Retina (tissue), 1 donor: ENCODE measurements at regions not wholly inside any gene's neighbourhood (a gene's known extent, or its start where the extent isn't known, plus 50 kb on each side); places are given as distances from the start of the nearest gene placed in this dataset.
"Not testable (repeated sequence)": the region's sequence is repeated elsewhere in the genome, so short reads cannot be mapped to it uniquely, and the experiment has no call there.

Experiments used
- DNase-seq: peaks from one replicate; pipeline ENCODE4 v3.0.0-alpha.2; 2016

DNA sequence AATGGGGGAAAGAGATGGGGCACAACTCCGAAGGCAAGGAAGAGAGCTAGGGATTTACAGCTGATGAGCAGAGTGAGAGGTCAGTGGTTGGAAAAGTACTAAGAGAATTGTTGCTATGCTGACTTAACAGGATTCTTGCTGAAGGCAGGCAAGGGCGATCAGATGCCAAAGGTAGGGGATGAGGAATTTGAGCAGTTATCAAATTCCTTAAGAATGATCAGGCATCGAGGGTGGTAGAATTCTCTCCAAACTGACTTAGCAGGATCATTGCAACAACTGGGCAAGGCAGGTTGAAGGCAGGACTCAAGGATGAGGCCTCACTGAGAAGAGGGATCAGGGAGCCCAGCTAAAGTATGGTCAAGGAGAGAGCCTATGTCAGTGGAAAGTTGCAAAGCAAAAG, 171.0 kb downstream of the HSD17B3 start:
- no peak for DNase-seq

DNA sequence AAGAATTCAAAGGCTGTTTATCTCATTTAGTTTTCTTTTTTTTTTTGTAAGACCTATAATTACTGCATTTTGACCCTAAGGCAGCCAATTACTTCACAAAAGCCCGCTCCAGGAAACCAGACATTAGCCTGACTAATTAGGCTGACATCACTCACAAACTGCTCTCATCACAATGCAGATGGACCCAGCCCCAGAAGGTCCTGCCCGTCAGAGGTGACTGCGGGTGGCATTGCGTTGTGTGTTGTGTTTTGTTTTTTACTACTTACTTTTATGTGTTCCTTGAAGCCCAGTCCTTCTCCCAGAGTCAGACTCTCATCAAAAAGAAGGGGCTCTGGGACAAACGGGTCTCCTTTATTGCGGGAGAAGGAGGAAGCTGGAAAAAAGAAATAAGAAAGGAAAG, 172.2 kb downstream of the HSD17B3 start:
- DNase-seq, result peak; percentile 80

GRCh38 chr9:96128880-96129279, 173.1 kb downstream of the HSD17B3 start:
- no peak for DNase-seq

- DNase-seq, result peak; percentile 73
Measured at GRCh38 chr9:96126321-96126881, 175.6 kb downstream of the HSD17B3 start.

GRCh38 chr9:96125624-96126023, 176.4 kb downstream of the HSD17B3 start:
- no peak for DNase-seq

GRCh38 chr9:96122751-96123150, 179.2 kb downstream of the HSD17B3 start:
- DNase-seq, result no peak

DNA sequence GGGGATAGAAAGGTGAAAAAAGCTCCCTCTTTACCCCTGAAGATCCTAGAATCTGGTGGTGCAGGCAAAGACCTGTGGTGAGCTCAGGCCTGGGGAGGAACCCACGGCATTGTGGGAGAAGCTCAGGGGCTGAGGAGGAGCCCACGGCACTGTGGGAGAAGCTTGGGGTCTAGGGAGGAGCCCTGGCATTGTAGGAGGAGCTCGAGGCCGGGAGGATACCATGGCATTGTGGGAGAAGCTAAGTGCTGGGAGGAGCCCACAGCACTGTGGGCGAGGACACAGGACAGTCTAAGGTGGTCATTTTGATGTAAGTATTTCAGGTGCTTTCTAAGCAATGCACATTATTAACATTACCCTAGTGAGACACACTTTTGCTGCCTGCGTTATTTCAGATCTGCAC, 179.7 kb downstream of the HSD17B3 start:
- DNase-seq, result no peak

- DNase-seq, result no peak
Measured at GRCh38 chr9:96121136-96121535, 180.8 kb downstream of the HSD17B3 start.

GRCh38 chr9:96117398-96118080, 184.4 kb downstream of the HSD17B3 start:
- no peak for DNase-seq

GRCh38 chr9:96116275-96117064, 185.5 kb downstream of the HSD17B3 start:
- peak; percentile 56 for DNase-seq

DNA sequence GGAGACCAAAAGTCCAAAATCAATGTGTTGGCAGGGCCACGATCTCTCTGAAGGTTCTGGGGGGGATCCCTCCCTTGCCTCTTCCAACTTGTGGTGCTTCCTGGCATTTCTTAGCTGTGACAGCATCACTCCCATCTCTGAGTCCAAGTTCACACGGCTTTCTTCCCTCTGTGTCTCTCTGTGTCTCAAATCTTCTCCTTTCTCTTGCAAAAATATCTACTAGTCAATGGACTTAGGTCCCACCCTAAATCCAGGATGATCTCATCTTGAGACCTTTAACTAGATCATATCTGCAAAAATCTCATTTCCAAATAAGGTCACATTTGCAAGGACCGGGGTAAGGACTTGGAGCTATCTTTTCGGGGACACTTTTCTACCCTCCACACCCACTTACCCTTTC, 186.1 kb downstream of the HSD17B3 start:
- no peak for DNase-seq

DNA sequence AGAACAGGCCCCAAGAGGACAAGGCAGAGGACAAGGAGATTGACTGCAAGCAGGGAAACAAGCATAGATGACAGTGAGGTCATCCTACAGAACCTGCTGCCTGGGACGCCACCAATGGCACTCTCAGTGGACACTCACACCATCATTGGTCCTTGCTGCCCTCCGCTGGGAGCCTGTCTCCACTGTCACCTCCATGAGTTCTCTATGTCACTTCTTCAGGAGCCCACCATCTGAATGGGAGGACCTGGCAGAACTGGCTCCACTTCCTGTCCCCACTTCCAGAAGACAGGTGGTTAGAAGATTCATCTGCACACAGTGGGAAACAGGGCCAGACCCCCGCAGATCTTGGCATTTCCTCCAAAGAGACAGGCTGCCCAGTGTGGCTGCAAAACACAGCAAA, 188.9 kb downstream of the HSD17B3 start:
- no peak for DNase-seq

GRCh38 chr9:96109680-96110351, 192.2 kb downstream of the HSD17B3 start:
- DNase-seq, result no peak

GRCh38 chr9:96108691-96109380, 193.1 kb downstream of the HSD17B3 start:
- DNase-seq, result no peak

- no peak for DNase-seq
Measured at GRCh38 chr9:96107436-96107835, 194.5 kb downstream of the HSD17B3 start.

DNA sequence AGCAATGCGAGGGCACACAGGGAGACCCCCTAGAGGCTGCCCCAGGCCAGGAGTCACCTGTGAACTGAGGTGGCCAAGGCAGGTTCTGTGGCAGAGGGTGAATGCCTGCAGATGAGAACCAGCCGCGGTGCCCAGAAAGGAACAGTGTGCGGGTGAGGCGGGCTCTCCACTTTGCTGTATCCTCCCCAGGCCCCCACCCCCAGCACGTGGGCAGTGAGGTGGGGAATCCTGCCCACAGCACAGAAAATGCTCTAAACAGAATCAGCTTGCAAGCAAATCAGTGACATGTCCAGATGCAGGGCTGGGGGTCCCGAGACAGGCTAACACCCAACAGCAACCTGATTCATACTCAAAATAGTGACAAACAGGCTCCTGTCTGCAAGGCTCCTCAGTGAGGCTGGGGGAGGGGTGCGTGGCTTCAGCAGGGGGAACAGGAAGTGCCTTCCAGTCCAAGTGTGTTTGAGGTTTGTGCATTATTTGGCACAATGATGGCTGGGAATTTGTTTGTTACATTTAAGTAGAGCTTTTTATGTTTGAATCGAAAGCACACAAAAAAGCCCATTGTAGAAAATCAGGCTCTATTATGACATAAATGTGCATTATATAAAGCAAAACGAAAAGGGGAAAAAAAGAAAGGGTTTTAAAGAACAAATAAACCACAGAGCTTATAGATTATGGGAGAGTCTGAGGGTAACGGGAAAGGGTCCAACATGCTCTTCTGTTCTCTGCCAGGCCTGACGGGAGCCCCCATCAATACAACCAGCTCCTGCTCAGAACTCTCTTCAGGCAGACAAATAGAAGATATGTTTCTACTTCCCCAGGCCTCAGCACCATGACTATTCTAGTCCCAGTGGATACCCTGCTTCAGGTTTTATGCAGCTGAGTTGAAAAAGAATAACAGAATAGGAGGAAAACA, 201.3 kb downstream of the HSD17B3 start:
- DNase-seq, result no peak

GRCh38 chr9:96090630-96091029, 211.3 kb downstream of the HSD17B3 start:
- DNase-seq, result not testable (repeated sequence)

- no peak for DNase-seq
Measured at GRCh38 chr9:96089452-96090085, 212.4 kb downstream of the HSD17B3 start.

DNA sequence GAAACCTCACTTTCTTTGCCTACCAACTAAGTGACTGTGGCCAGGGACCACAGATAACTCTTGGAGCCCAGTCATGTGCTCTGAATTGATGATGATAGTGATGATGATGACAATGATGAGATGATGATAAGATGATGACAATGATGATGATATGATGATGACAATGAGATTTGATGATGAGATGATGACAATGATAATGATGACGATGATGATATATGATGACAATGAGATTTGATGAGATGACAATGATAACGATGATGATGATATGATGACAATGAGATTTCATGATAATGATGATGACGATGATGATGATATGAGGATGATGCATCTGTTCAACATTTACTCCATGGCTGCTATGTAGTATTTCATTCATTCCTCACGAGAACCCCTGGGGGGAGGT, 213.0 kb downstream of the ERCC6L2 start:
- no peak for DNase-seq

DNA sequence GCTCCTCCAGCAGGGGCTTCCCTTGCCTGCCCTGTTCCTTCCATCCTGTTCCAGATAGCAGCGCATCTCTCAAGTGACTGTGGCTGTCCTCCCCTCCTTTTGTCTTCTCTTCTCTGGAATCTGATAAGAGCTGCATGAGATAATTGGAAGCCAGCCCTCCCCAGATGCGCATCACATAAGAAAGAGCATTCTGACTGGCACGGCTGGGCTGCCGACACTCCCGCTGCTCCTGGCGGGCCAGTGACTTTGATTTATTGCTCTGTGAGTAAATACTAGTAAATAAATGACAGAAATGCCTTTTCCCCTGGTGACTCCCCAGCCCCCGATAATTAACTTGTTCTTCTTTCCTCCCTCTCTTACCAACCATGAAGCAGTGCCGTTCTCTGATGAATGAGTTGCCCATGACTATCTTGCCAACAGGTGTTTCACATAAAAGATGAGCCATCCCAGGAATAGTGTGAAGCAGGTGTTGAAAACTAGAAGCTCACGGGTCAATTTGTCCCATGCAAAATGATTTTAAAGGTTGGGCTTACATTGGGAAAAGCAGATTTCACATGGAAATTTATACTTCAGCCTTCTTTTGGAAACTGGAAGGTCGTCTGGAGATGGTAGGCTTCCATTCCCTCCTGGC, 212.3 kb downstream of the ERCC6L2 start:
- no peak for DNase-seq
